T-cell (primary cell): ENCODE measurements at regions not wholly inside any gene's neighbourhood (a gene's known extent, or its start where the extent isn't known, plus 50 kb on each side); places are given as distances from the start of the nearest gene placed in this dataset.

Experiments used
- ATAC-seq, 4 experiments: fragments of 200-7000 bp in 3 of 4; fragments of 150-1000 bp in 1 of 4; cut with Tn5 transposase; replicated peaks in 1 of 4; 1 replicate in 3 of 4; 2 replicates in 1 of 4; pipeline ENCODE4 v1.10.0; 2021; ENCODE audit warnings: moderate library complexity in 3 of 4, mild to moderate bottlenecking in 2 of 4, moderate number of reproducible peaks in 1 of 4
- CTCF ChIA-PET, 2 donors: fragments of 300-600 bp; sonication (Branson Sonifier 250); formaldehyde crosslinking; loops; one replicate each; lab custom pipeline; 2022; ENCODE audit warnings: antibody characterized with exemption in 2 of 2; lab: Charles Lee
- POLR2A ChIA-PET, 2 donors: fragments of 300-600 bp; sonication (Branson Sonifier 250); formaldehyde crosslinking; loops; one replicate each; lab custom pipeline; 2022; ENCODE audit warnings: antibody characterized with exemption in 2 of 2; lab: Charles Lee
- DNase-seq, 35 experiments: peaks; one replicate each; pipeline versions ENCODE4 v3.0.0 to v3.0.0-alpha.2; 2013 to 2023
- H3K27ac ChIP-seq: one replicate; pipeline ENCODE4 v1.5.1; 2013; ENCODE audit warnings: low read length
- H3K27me3 ChIP-seq, 2 experiments: replicated peaks in 1 of 2; 1 replicate in 1 of 2; 2 replicates in 1 of 2; pipeline versions ENCODE4 v1.6.1 to v1.7.0; 2013; ENCODE audit warnings: low read length in 1 of 2, mixed read lengths in 1 of 2; ENCODE audit not compliant: control insufficient read depth in 2 of 2, insufficient read depth in 2 of 2; ENCODE audit errors: extremely low read depth in 1 of 2
- H3K36me3 ChIP-seq, 2 donors: 1 replicate in 1 of 2; 2 replicates in 1 of 2; pipeline versions ENCODE4 v1.6.1 to v1.7.0; 2013; ENCODE audit warnings: low read length in 1 of 2; ENCODE audit not compliant: control insufficient read depth in 2 of 2, insufficient read depth in 1 of 2; ENCODE audit errors: extremely low read depth in 1 of 2
- H3K4me1 ChIP-seq, 2 experiments: 1 replicate in 1 of 2; 2 replicates in 1 of 2; pipeline versions ENCODE4 v1.6.1 to v1.7.0; 2013; ENCODE audit warnings: low read length in 2 of 2, mixed read lengths in 1 of 2; ENCODE audit not compliant: insufficient read depth in 2 of 2, control insufficient read depth in 1 of 2; ENCODE audit errors: extremely low read depth in 1 of 2
- H3K4me3 ChIP-seq, 2 donors: 1 replicate in 1 of 2; 2 replicates in 1 of 2; pipeline versions ENCODE4 v1.5.1 to v1.7.0; 2013; ENCODE audit warnings: mild to moderate bottlenecking in 2 of 2, low read length in 1 of 2, moderate library complexity in 1 of 2; ENCODE audit not compliant: control insufficient read depth in 1 of 2; ENCODE audit errors: extremely low read depth in 1 of 2
- H3K9me3 ChIP-seq: 2 replicates; pipeline ENCODE4 v1.7.0; 2013
- H3K27ac Mint-ChIP-seq, 2 donors: one replicate each; pipeline ENCODE4 v1.8.0; 2020 to 2021; ENCODE audit warnings: mild to moderate bottlenecking in 2 of 2, mixed read lengths in 2 of 2
- H3K27me3 Mint-ChIP-seq, 2 donors: one replicate each; pipeline ENCODE4 v1.8.0; 2021 to 2022; ENCODE audit warnings: mixed read lengths in 2 of 2
- H3K36me3 Mint-ChIP-seq: one replicate; pipeline ENCODE4 v1.8.0; 2021; ENCODE audit warnings: mixed read lengths
- H3K4me1 Mint-ChIP-seq, 3 donors: one replicate each; pipeline ENCODE4 v1.8.0; 2020 to 2022; ENCODE audit warnings: mixed read lengths in 3 of 3, mild to moderate bottlenecking in 1 of 3
- H3K4me3 Mint-ChIP-seq, 3 donors: one replicate each; pipeline ENCODE4 v1.8.0; 2020 to 2022; ENCODE audit warnings: mild to moderate bottlenecking in 3 of 3, mixed read lengths in 3 of 3, moderate library complexity in 3 of 3
- H3K9me3 Mint-ChIP-seq, 3 donors: one replicate each; pipeline ENCODE4 v1.8.0; 2020 to 2022; ENCODE audit warnings: mixed read lengths in 3 of 3
- WGBS: methylation state at CpG from one replicate; pipeline ENCODE4 v1.1.5; 2013; ENCODE audit warnings: missing lambda C conversion rate; ENCODE audit not compliant: insufficient coverage; 5-methylcytosine and 5-hydroxymethylcytosine counted together

DNA sequence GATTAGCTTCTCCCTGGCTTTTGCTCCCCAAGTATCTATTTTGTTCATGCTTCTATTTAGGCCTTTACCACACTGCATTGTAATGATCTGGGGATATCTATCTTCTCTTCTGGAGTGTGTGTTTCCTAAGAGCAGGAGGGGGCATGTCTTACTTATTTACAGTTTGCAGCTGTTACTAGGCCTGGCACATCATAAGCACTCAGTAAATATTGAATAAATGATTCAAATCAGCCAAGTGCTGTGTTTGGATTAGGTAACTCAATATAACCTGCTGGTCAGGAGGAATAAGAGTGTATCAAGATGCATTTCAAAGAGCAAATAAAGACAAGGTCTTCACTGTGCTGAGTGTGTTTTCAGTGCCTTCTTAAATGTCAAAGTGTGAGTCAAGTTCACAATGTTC lies 186.1 kb downstream of the FOXG1 start:
- Histone ChIP-seq H3K4me1 (no peaks in the 10 kb centered on the region), H3K4me3 (no peak overlapping the region), H3K27me3 (no peaks in the 10 kb centered on the region), H3K36me3 (no peaks in the 10 kb centered on the region), H3K27ac (no peak overlapping the region), H3K9me3 (no peaks in the 10 kb centered on the region)
- POLR2A ChIA-PET: no interaction called here
- Mint-ChIP-seq H3K36me3 (no peaks in the 10 kb centered on the region), H3K9me3 (peaks cover 20 to 27% (median 25%) of the 10 kb centered on the region in 3 donors), H3K27ac (no peak overlapping the region), H3K4me3 (no peak overlapping the region), H3K27me3 (no peaks in the 10 kb centered on the region), H3K4me1 (no peaks in the 10 kb centered on the region)
- DNase-seq (no peak), ATAC-seq (no peak)
- CTCF ChIA-PET: no interaction called here

DNA sequence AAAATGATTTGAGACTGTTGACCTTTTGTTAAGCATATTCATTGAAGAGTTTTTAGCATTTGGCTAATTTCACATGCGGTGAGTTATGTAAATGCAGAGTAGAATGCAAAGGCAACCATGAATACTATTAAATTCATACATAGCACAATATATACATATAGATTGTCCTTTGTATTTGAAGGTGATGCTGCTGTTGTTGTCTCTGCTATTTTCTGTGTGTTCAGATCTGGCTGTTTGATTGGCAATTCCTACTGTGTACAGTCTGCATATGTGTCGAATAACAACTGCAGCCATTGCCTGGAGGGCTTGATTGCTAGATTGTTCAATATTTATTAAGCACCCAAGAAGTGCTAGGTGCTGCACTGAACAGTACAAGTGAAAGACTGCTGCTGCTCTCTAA lies 187.4 kb downstream of the FOXG1 start:
- Mint-ChIP-seq H3K4me1 (no peaks in the 10 kb centered on the region), H3K36me3 (no peaks in the 10 kb centered on the region), H3K9me3 (peaks cover 25 to 33% (median 32%) of the 10 kb centered on the region in 3 donors), H3K27ac (no peak overlapping the region), H3K27me3 (no peaks in the 10 kb centered on the region), H3K4me3 (no peak overlapping the region)
- no peak overlapping the region for H3K4me3 ChIP-seq
- POLR2A ChIA-PET: no interaction called here
- H3K36me3 ChIP-seq: no peaks in the 10 kb centered on the region
- DNase-seq: no peak
- H3K27me3 ChIP-seq: no peaks in the 10 kb centered on the region
- ATAC-seq: no peak
- no peak overlapping the region for H3K27ac ChIP-seq
- no CpG with 5 or more reads among the region's 2 CpGs for WGBS
- H3K4me1 ChIP-seq: no peaks in the 10 kb centered on the region
- H3K9me3 ChIP-seq: no peaks in the 10 kb centered on the region
- CTCF ChIA-PET: no interaction called here

DNA sequence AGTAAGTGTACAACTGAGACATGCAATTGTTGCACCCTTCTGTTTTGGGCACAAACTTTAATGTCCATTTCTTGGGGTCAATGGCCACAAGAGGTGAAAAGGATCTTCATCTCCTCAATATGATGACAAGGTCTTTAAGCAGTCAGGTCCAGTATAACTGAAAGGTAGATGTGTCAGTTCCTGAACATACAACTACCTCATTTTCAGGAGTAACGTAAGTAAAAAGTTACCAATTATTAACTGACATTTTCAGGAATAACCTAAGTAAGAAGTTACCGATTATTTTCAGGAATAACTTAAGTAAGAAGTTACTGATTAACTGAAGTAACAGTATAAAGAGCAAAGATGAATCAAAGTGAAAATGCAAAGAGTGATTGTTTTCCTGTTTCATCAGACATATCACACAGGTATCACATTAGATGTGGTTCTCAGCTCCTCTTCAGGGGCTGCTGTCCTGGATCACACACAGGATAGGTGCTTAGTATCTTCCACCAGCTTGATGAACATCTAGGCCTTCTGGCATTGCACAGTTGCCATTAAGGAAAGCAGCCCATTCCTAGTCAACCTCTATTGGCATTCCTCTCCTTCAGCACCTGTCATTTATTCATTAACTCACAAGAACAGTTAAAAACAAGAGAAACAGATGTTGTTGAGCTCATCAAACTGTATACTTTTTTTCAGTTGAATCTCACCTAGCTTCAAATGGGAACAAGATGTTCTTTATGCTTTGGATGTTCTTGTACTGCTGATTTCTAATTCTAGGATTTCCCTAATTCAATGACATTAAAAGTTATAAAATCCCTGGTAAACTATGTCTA lies 200.0 kb downstream of the FOXG1 start:
- CTCF ChIA-PET: no interaction called here
- Histone ChIP-seq H3K4me3 (no peak overlapping the region), H3K27me3 (no peaks in the 10 kb centered on the region), H3K27ac (no peak overlapping the region), H3K9me3 (no peaks in the 10 kb centered on the region), H3K36me3 (no peaks in the 10 kb centered on the region), H3K4me1 (no peaks in the 10 kb centered on the region)
- DNase-seq: no peak
- no peak for ATAC-seq
- Mint-ChIP-seq H3K4me3 (no peak overlapping the region), H3K36me3 (no peaks in the 10 kb centered on the region), H3K4me1 (no peaks in the 10 kb centered on the region), H3K27me3 (no peaks in the 10 kb centered on the region), H3K9me3 (peaks cover 7 to 17% (median 16%) of the 10 kb centered on the region in 3 donors), H3K27ac (no peak overlapping the region)
- no CpG with 5 or more reads among the region's 2 CpGs for WGBS
- POLR2A ChIA-PET: interaction anchor here in 1 of 2 donors (0.6 kb wide), 1 partner anchor 80 kb away, joined by 14 read pairs; no protein-coding TSS in a partner anchor

DNA sequence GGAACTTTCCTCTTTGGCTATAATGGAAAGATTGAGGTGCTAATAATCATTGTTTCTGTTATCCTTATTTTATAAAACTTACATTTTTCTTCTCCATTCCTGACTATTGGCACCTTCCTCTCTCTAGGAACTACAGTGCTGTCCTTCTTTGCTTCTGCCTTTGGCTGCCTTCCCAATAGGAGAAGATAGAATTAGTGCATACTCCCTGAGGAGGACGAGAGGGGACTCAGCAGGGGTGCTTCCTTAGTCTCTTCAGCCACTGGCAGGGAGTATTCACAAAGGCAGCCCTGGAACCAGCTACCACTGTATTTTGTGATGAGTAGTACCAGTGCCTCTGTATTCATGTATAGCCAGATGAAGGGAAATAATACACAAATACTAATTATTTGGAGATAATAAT lies 208.5 kb downstream of the FOXG1 start:
- Mint-ChIP-seq H3K27ac (no peak overlapping the region), H3K27me3 (no peaks in the 10 kb centered on the region), H3K9me3 (peaks cover 17 to 20% (median 19%) of the 10 kb centered on the region in 3 donors), H3K36me3 (no peaks in the 10 kb centered on the region), H3K4me1 (no peaks in the 10 kb centered on the region), H3K4me3 (no peak overlapping the region)
- Histone ChIP-seq H3K4me3 (no peak overlapping the region), H3K4me1 (no peaks in the 10 kb centered on the region), H3K27ac (no peak overlapping the region), H3K9me3 (no peaks in the 10 kb centered on the region), H3K27me3 (no peaks in the 10 kb centered on the region), H3K36me3 (no peaks in the 10 kb centered on the region)
- no peak for ATAC-seq
- no CpG with 5 or more reads among the region's 1 CpG for WGBS
- POLR2A ChIA-PET: no interaction called here
- no peak for DNase-seq
- CTCF ChIA-PET: no interaction called here

DNA sequence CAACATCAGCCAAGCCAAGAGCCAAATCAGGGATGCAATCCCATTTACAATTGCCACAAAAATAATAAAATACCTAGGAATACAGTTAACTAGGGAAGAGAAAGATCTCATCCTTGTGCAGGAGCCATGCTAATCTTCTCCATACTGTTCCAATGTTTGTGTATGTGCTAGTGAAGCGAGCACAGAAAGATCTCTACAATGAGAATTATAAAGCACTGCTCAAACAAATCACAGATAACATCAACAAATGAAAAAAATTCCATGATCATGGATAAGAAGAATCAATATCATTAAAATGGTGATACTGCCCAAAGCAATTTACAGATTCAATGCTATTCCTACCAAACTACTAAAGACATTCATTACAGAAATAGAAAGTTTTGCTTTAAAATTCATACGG lies 215.6 kb downstream of the FOXG1 start:
- H3K9me3 Mint-ChIP-seq: peaks cover 28 to 48% (median 37%) of the 10 kb centered on the region in 3 donors

DNA sequence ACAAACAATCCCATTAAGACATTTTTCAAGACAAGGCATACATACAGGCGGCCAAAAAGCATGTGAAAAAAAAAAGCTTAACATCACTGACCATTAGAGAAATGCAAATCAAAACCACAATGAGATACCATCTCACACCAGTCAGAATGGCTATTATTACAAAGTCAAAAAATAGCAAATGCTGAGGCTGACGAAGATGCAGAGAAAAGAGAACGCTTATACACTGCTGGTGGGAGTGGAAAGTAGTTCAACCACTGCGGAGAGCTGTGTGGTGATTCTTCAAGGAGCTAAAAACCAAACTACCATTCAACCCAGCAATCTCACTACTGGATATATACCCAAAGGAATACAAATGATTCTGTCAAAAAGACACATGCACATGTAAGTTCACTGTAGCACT lies 216.7 kb downstream of the FOXG1 start:
- Histone ChIP-seq H3K9me3 (no peaks in the 10 kb centered on the region), H3K36me3 (no peaks in the 10 kb centered on the region), H3K4me3 (no peak overlapping the region), H3K27ac (no peak overlapping the region), H3K27me3 (no peaks in the 10 kb centered on the region), H3K4me1 (no peaks in the 10 kb centered on the region)
- CTCF ChIA-PET: no interaction called here
- Mint-ChIP-seq H3K9me3 (peaks cover 34 to 55% (median 40%) of the 10 kb centered on the region in 3 donors), H3K27me3 (no peaks in the 10 kb centered on the region), H3K27ac (no peak overlapping the region), H3K4me1 (no peaks in the 10 kb centered on the region), H3K36me3 (no peaks in the 10 kb centered on the region), H3K4me3 (no peak overlapping the region)
- no CpG with 5 or more reads among the region's 4 CpGs for WGBS
- DNase-seq (no peak), ATAC-seq (no peak)
- POLR2A ChIA-PET: interaction anchor here in 1 of 2 donors (0.6 kb wide), 1 partner anchor 130 kb away, joined by 3 read pairs; no protein-coding TSS in a partner anchor

More for the DNA sequence above, 215.6 kb downstream of the FOXG1 start:
- H3K27ac ChIP-seq: no peak overlapping the region
- Mint-ChIP-seq H3K27me3 (no peaks in the 10 kb centered on the region), H3K27ac (no peak overlapping the region), H3K4me1 (no peaks in the 10 kb centered on the region), H3K36me3 (no peaks in the 10 kb centered on the region), H3K4me3 (no peak overlapping the region)
- ChIA-PET POLR2A (no interaction called here), CTCF (no interaction called here)
- ATAC-seq: no peak
- DNase-seq: no peak
- H3K36me3 ChIP-seq: no peaks in the 10 kb centered on the region
- H3K4me1 ChIP-seq: no peaks in the 10 kb centered on the region
- H3K9me3 ChIP-seq: no peaks in the 10 kb centered on the region
- WGBS: no CpG with 5 or more reads among the region's 2 CpGs
- H3K4me3 ChIP-seq: no peak overlapping the region
- H3K27me3 ChIP-seq: no peaks in the 10 kb centered on the region
